Heart right ventricle (tissue), 16 donors: ENCODE measurements at regions not wholly inside any gene's neighbourhood (a gene's known extent, or its start where the extent isn't known, plus 50 kb on each side); places are given as distances from the start of the nearest gene placed in this dataset.
A peak's percentile ranks its signal among the peaks of the same experiment; 100 is the strongest.

Experiments used
- ATAC-seq, 8 donors: fragments of 200-7000 bp; cut with Tn5 transposase; one replicate each; pipeline ENCODE4 v1.9.1; 2020; ENCODE audit warnings: mild to moderate bottlenecking in 8 of 8, moderate library complexity in 8 of 8, moderate number of reproducible peaks in 1 of 8
- DNase-seq, 2 donors: peaks; one replicate each; pipeline ENCODE4 v3.0.0-alpha.2; 2020
- H3K27ac ChIP-seq, 10 donors: fragments of 200-600 bp; sonication (generic) in 2 of 10; one replicate each; pipeline versions ENCODE4 v1.5.0 to v1.8.0; 2020 to 2022; ENCODE audit warnings: mild to moderate bottlenecking in 3 of 10
- H3K27me3 ChIP-seq, 7 donors: fragments of 200-600 bp; one replicate each; pipeline ENCODE4 v1.8.0; 2021 to 2022; ENCODE audit warnings: mild to moderate bottlenecking in 2 of 7
- H3K36me3 ChIP-seq, 9 donors: fragments of 200-600 bp; sonication (generic) in 1 of 9; one replicate each; pipeline versions ENCODE4 v1.5.0 to v1.8.0; 2020 to 2022; ENCODE audit warnings: mild to moderate bottlenecking in 2 of 9
- H3K4me1 ChIP-seq, 9 donors: fragments of 200-600 bp; sonication (generic) in 1 of 9; one replicate each; pipeline versions ENCODE4 v1.5.0 to v1.8.0; 2020 to 2022; ENCODE audit warnings: mild to moderate bottlenecking in 4 of 9
- H3K4me3 ChIP-seq, 10 donors: fragments of 200-600 bp; sonication (generic) in 2 of 10; one replicate each; pipeline versions ENCODE4 v1.5.0 to v1.8.0; 2020 to 2022; ENCODE audit warnings: mild to moderate bottlenecking in 7 of 10, moderate library complexity in 2 of 10
- H3K9me3 ChIP-seq, 11 donors: fragments of 200-600 bp in 10 of 11; sonication (generic) in 2 of 11; one replicate each; pipeline versions ENCODE4 v1.5.0 to v1.8.0; 2013 to 2022; ENCODE audit warnings: mild to moderate bottlenecking in 2 of 11, control low read depth in 1 of 11, moderate library complexity in 1 of 11
- CTCF ChIP-seq, 9 donors: fragments of 200-600 bp; sonication (generic) in 2 of 9; IDR thresholded peaks; one replicate each; pipeline versions ENCODE4 v1.5.0 to v1.8.0; 2021 to 2022; ENCODE audit warnings: antibody characterized with exemption in 9 of 9, mild to moderate bottlenecking in 5 of 9, moderate library complexity in 1 of 9
- WGBS, 2 donors: extraction: QIAGEN DNeasy Blood & Tissue Kit; methylation state at CpG; one replicate each; pipeline ENCODE4 v1.1.7; 2013; ENCODE audit warnings: inconsistent platforms in 1 of 2; 5-methylcytosine and 5-hydroxymethylcytosine counted together
- intact Hi-C, 10 donors: fragments of 100-400 bp; cut with DNase I; formaldehyde crosslinking; loops; one replicate each; pipeline versions ENCODE4 v1.11.1 to v1.14.2; 2022
- donor health status: Arrhythmogenic right ventricular cardiomyopathy.
- donor health status: ischemic (EF 13 %, LVEDD 7.1; RV severe dilation, severe dysfunction).
- donor health status: healthy with polysubstance abuse.
- donor health status: DM: no; HTN: yes; CAD: no.
- donor health status: DM: no; HTN: no; CAD: no.
- donor health status: ischemic (EF 25% LVEDD 6.9; RV normal size, moderate dysfunction).
- donor health status: ischemic (EF 25% LVEDD 5.7; RV mildly dilated, moderate dysfunction).
- donor health status: healthy.
- donor health status: DM: yes; HTN: yes; CAD: no.
- donor health status: Ischemic cardiomyopathy.
- donor health status: ischemic (EF 35%, LVEDD 5.7; RV mildly dilated, moderate dysfunction).
- donor health status: nonischemic (EF 11% LVEDD 7.7; RV severe dilation, severe dysfunction).
- donor health status: DM: yes; HTN: yes; CAD: no.
- donor health status: PGD.
- donor health status: ischemic (EF 29% LVEDD 5.4; RV normal size, mild dysfunction).
- donor health status: nonischemic (EF 23%, LVEDD 6.1; RV moderate dilation, normal function).

DNA sequence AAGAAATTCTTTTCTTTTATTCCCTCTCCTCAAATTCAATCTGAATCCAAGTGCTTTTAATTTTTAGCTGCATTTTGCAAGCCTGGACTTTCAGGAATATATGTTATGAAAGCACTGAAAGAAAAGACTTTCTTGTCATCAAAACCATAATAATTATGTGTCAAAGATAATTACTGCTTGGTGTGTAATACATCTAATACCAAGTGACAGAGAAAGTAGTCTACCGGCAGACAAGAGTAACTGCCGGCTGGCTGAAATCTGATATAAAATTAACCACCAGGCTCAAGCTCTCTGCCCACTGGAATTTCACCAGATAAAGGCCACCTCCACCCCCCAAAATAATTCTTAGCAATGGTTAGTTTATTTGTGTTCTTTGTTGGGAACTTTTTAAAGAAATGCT lies 220.9 kb upstream of the CDIN1 start:
- TF ChIP-seq CTCF (IDR thresholded peaks at IDR 0.05): no peak

DNA sequence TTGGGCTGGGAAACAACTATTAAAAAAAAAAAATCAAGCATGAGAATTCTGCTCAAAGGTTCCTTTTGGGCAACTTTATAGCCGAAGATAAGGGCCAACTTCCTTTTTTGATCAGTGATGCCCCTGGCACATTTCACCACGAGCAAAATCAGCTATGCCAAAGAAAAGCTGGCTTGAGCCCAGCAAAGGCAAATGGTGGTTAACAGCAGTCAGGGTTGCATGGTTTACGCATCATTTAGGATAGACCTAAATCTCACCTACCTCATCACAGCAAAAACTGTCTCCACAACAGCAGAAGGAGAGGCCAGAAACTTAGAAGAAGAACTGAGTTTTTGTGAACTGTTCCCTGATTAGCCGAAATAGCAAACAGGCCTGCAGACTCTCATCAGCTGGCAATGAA lies 220.1 kb upstream of the CDIN1 start:
- intact Hi-C loops: no loop called here
- Histone ChIP-seq H3K27me3 (no peaks in the 10 kb centered on the region), H3K4me3 (no peak overlapping the region), H3K36me3 (no peaks in the 10 kb centered on the region), H3K9me3 (no peaks in the 10 kb centered on the region), H3K27ac (no peak overlapping the region), H3K4me1 (peaks cover 0 to 40% (median 27%) of the 10 kb centered on the region in 9 donors)
- TF ChIP-seq CTCF (IDR thresholded peaks at IDR 0.05): no peak
- no peak for ATAC-seq
- no peak for DNase-seq
- WGBS, 2 donors: 75 to 85% methylated on average over 4 of the region's 4 CpGs

More for the DNA sequence above, 220.9 kb upstream of the CDIN1 start:
- peaks cover 0 to 39% (median 27%) of the 10 kb centered on the region in 9 donors for H3K4me1 ChIP-seq
- H3K27ac ChIP-seq: peak overlapping the region in 1 of 10 donors; percentile 14
- no peak for ATAC-seq
- no peaks in the 10 kb centered on the region for H3K36me3 ChIP-seq
- no peak for DNase-seq
- H3K27me3 ChIP-seq: no peaks in the 10 kb centered on the region
- 73 to 77% methylated on average over 2 of the region's 2 CpGs for WGBS, 2 donors
- intact Hi-C loops: no loop called here
- no peak overlapping the region for H3K4me3 ChIP-seq
- H3K9me3 ChIP-seq: no peaks in the 10 kb centered on the region

GRCh38 chr15:36361351-36361870 lies 218.0 kb upstream of the CDIN1 start:
- H3K36me3 ChIP-seq: no peaks in the 10 kb centered on the region
- no peaks in the 10 kb centered on the region for H3K9me3 ChIP-seq
- no peak for TF ChIP-seq CTCF (IDR thresholded peaks at IDR 0.05)
- H3K4me3 ChIP-seq: no peak overlapping the region
- DNase-seq (no peak), ATAC-seq (no peak)
- H3K27ac ChIP-seq: no peak overlapping the region
- H3K4me1 ChIP-seq: peaks cover 0 to 39% (median 26%) of the 10 kb centered on the region in 9 donors
- WGBS, 2 donors: 88 to 91% methylated on average over 5 of the region's 5 CpGs
- no peaks in the 10 kb centered on the region for H3K27me3 ChIP-seq
- intact Hi-C loops: no loop called here

DNA sequence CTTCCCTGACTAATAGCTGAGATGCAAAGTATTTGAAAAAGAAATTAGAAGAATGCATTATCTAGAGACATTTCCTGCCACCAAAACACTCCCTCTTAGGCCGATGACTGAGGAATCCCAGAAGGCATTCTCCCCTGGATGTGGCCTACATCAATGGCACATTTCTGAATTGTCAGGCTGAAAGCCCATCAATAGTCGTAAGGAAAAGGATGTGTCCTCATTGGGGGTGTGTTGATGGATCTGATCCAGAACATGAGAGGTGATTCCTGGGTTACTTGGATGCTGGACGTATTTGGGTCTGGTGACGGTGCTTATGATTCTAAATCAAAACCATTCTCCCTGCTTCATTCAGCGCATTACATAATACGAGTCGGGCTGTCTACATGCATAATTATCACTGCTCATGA lies 216.9 kb upstream of the CDIN1 start:
- H3K27ac ChIP-seq: no peak overlapping the region
- ATAC-seq (peak in 4 of 8 donors; percentile 12 to 64 (median 52)), DNase-seq (peak in 1 of 2 donors; percentile 7)
- H3K4me1 ChIP-seq: peaks cover 0 to 28% (median 16%) of the 10 kb centered on the region in 9 donors
- H3K9me3 ChIP-seq: no peaks in the 10 kb centered on the region
- no peaks in the 10 kb centered on the region for H3K36me3 ChIP-seq
- no peak overlapping the region for H3K4me3 ChIP-seq
- intact Hi-C loops: no loop called here
- TF ChIP-seq CTCF (IDR thresholded peaks at IDR 0.05): no peak
- no peaks in the 10 kb centered on the region for H3K27me3 ChIP-seq
- 28 to 42% methylated on average over 7 of the region's 7 CpGs for WGBS, 2 donors
